ENCODE measurements at regions not wholly inside any gene's neighbourhood (a gene's known extent, or its start where the extent isn't known, plus 50 kb on each side); places are given as distances from the start of the nearest gene placed in this dataset.
A peak's percentile ranks its signal among the peaks of the same experiment; 100 is the strongest.
"Not testable (repeated sequence)": the region's sequence is repeated elsewhere in the genome, so short reads cannot be mapped to it uniquely, and the experiment has no call there.

GRCh38 chr2:158866082-158866481 is 71.0 kb downstream of the DAPL1 start:
- not testable (repeated sequence) for DNase-seq

- not testable (repeated sequence) for DNase-seq
These were observed 72.5 kb downstream of the DAPL1 start for GRCh38 chr2:158867531-158868191.

GRCh38 chr2:158868386-158868785 is 73.3 kb downstream of the DAPL1 start:
- DNase-seq: not testable (repeated sequence)

DNA sequence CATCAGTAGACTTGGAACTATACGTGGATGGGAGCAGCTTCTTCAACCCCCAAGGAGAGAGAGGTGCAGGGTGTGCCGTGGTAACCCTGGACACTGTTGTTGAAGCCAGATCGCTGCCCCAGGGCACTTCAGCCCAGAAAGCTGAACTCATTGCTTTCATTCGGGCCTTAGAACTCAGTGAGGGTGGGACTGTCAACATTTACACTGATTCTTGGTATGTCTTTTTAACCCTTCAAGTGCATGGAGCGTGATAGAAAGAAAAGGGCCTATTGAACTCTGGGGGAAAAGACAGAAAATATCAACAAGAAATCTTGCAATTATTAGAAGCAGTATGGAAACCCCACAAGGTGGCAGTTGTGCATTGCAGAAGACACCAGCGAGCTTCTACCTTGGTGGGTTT is 74.0 kb downstream of the DAPL1 start:
- DNase-seq: not testable (repeated sequence)

- DNase-seq: not testable (repeated sequence)
These were observed 74.5 kb downstream of the DAPL1 start for GRCh38 chr2:158869609-158870008.

DNA sequence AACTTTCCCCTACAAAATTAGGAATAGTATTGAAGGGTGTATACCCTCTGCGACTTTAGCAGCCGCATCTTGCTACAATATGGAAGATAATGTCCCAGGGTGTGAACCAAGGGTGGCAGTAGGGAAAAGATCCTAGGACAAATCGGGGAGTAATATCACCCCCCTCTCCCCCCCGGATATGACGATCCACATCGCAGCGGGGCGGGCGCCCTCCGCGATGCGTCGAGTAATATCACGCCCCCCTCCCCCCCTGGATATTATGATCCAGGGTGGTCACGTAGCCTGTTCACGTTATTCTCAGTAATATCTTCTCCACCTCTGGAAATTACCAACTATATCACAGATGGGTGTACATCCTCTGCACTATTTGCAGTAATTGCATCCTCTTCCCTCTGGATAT is 82.9 kb downstream of the DAPL1 start:
- no peak for DNase-seq

DNA sequence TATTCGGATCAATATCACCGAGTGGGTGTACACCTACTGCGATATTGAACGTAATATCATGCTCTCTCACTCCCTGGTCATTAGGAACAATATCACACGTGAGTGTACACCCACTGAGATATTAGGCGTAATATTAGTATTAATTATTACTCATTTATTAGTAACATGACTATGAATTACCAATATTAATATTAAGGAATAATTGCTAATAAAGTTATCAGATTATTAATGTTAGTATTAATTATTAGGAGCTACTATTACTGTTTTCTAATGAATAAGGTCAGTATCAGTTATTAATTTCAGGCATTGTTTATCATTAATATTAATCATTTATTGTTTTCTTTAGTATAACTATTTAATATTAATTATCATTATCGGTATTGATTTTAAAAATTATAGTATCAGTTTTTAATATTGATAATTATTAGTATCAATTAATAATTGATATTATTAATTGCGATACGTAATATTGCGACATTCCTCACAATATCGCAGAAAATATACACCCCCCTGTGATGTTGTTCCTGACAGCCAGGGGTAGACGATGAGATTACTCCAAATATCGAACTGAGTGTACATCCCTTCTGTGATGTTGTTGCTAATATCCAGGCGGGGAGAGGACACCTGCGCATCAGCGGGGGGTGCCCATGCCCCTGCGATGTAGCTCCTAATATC is 84.2 kb downstream of the DAPL1 start:
- DNase-seq: no peak

GRCh38 chr2:158882297-158882696 is 86.1 kb upstream of the TANC1 start:
- no peak for DNase-seq

DNA sequence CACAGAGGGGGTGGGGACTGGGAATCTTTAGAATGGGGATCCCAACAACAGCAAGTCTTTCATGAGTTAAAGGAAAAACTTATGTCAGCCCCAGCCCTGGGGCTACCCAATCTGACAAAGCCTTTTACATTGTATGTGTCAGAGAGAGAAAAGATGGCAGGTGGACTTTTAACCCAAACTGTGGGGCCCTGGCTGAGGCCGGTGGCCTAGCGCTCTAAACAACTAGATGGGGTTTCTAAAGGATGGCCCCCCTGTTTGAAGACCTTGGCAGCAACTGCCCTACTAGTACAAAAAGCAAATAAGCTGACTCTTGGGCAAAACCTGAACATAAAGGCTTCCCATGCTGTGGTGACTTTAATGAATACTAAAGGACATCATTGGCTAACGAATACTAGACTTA is 83.9 kb upstream of the TANC1 start:
- not testable (repeated sequence) for DNase-seq

- not testable (repeated sequence) for DNase-seq
These were observed 83.3 kb upstream of the TANC1 start for GRCh38 chr2:158885018-158885678.

GRCh38 chr2:158885679-158886050 is 82.8 kb upstream of the TANC1 start:
- DNase-seq: peak in 1 of 3 experiments; percentile 0

GRCh38 chr2:158889135-158889853 is 79.1 kb upstream of the TANC1 start:
- DNase-seq: no peak

- DNase-seq: no peak
These were observed 78.0 kb upstream of the TANC1 start for GRCh38 chr2:158890296-158890905.

DNA sequence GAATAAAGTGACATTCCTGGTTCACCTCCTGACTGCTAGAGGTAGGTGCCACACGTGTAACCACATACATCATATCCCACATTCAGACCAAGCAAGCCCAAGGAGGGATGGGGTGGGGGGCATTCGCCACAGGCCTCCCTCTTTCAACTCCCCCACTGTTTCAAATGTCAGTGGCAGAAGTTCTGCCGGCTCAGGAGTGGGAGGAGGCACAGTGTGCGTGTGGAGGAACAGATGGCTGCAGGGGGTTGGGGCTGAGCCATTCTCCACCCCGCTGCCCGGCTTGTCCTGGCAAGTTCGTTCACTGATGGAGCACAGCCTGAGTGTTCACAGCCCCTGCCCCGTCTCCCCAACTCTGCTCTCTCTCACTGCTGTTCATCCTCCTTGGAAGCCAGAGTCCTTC is 75.4 kb upstream of the TANC1 start:
- DNase-seq: no peak

DNA sequence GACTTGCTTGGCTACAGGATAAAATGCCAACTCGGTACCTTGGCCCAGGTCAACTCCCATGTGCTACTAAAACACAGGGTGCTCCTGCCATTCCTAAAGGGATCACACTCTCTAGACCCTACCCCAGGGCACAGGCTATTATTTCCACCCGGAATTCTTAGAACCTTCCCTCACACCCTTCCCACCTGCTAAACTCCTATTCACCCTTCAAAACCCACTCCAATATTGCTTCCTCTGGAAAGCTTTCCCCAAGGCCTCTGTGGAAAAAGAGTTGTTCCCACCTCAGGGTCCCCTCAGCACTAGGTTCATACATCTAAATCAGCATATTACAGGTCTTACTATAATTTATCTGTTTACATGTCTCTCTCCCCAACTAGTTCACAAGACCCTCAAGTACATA is 75.0 kb upstream of the TANC1 start:
- DNase-seq: no peak

- DNase-seq: no peak
These were observed 74.4 kb upstream of the TANC1 start for GRCh38 chr2:158894078-158894477.

GRCh38 chr2:158894572-158894971 is 73.9 kb upstream of the TANC1 start:
- DNase-seq: no peak

- DNase-seq: no peak
These were observed 68.1 kb upstream of the TANC1 start for GRCh38 chr2:158900345-158900744.

DNA sequence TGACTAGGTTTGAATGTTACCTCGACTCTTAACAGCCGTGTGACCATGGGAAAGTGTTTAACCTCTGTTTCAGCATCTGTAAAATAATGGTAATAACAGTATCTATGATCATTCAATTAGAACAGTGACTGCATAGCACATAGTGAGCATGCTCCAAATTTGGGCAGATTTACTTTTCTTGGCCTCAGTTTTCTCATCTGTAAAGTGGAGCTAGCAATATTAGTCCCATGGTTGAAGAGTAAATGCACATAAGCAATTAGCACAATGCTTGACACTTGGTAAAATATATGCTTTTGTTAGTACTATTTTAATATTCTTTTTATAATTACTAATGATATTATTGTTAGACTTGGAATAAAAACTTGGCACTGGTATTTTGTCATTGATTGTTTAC is 66.4 kb upstream of the TANC1 start:
- no peak for DNase-seq

DNA sequence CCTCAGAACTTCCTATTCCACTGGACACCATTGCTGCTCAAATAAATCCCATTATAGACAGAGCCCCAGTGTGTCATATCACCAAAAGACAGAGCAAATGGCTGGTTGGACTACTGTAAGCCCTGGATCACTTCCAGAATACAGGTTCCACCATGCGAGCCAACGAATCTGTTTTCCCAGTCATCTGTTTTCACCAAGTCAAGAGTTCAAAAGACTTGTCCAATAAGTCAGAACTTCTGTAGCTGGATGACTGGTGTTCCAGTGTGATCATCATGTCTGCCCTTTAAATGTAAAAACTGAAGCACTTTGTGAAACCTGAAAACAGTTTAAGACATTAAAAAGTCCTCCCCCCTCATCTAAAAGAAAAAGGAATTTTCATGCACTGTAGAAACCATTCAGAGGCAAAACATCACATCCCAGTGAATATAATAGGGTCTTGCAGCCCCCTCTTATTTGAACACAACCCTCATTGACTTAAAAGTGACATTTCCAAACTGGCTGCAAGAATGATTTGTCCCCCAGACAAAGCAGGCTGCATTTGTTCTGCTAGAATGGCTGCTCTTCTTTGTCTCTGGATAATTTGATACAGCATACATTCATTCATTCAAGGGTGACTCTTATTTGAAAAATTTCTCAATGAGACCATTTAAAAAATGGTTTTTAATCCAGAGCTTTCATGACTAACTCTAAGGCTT is 64.6 kb upstream of the TANC1 start:
- no peak for DNase-seq

DNA sequence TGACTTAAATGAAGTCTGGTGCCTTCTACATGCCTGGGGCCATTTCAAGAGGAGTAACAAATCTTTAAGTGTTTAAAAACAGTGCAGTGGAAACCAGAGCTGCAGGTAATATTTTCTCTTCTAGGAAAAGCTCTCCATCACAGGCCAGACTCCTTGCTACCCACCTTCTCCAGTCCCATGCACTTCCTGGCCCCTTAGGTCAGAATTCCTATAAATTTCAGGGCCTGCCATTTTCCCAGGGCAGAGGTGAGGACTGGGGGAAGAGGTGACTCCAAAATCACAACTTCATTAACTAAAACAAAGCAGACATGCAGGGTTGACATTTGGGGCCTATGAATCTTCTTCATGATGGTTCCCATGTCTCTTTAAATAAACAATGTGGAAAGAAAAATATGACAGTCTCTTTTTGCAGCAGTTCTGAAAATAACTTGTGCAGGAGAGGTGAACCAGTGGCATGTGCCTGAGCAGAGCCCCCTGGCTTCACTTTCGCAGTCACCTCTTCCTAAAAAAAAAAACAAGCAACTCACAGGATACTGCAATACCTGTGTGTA is 63.7 kb upstream of the TANC1 start:
- no peak for DNase-seq

GRCh38 chr2:158905341-158905740 is 63.1 kb upstream of the TANC1 start:
- DNase-seq: no peak

Measured in NCI-H1417 (cell line).